Activated CD4-positive, alpha-beta T cell treated with anti-CD3 and anti-CD28 coated beads, Interleukin-2, amount 50 U/mL, for 4 hours (primary cell): ENCODE measurements at regions not wholly inside any gene's neighbourhood (a gene's known extent, or its start where the extent isn't known, plus 50 kb on each side); places are given as distances from the start of the nearest gene placed in this dataset.

Experiments
- DNase-seq, 2 experiments: peaks; one replicate each; pipeline ENCODE4 v3.0.0-alpha.2; 2020

DNA sequence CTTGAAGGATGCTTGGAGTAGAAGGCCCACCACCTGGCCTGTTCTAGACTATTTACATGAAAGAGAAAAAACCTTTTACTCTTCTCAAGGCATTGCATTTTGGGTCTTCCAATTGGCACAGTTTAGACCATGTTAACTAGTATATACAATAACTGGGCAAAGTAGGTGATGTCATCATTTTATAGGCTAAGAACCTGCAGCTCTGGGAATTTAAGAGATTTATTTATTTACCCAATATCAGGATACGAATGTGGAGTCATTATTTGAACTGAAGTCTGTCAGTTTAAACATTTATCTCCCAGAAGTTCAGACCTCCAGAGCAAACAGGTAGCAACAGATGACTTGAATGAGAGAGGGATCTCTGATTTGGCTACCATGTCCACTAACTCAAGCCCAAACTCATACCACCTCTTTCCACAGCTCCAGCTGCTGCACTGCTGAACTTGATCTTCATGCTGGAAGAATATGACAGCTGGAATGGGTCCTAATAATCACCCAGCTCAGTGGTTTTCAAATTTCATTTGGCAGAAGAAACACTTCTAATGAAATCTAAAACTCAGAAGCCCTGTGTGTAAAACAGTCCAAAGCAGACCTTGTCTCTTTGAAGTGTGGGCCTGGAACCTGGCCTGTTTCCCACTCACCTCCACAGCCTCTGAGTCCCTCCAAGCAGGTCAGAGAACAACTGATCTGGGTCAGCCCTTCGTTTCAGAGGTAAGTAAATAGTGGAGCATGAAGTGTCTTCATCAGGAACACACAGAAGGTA is 179.2 kb downstream of the EMP1 start:
- DNase-seq = no peak

DNA sequence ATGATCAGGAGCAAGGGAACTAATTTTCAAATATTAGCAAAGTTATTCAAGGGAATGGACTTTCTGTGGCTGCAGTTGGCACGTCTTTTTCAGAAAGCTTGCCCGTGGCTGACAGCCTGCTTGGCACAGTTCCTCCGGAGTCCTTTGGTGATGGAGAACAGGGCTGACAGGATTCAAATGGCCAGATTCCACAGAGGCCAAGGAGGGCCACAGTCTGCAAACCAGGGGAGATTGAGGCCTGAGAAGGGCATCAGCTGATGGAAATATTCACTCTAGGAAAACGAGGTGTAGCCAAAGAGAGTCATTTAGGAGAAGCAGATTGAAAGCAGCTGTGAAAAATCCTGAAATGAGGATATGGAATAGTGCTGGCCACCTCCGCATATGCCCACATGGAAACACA is 178.3 kb downstream of the EMP1 start:
- no peak for DNase-seq

GRCh38 chr12:13373803-13374202 is 177.3 kb downstream of the EMP1 start:
- no peak for DNase-seq

DNA sequence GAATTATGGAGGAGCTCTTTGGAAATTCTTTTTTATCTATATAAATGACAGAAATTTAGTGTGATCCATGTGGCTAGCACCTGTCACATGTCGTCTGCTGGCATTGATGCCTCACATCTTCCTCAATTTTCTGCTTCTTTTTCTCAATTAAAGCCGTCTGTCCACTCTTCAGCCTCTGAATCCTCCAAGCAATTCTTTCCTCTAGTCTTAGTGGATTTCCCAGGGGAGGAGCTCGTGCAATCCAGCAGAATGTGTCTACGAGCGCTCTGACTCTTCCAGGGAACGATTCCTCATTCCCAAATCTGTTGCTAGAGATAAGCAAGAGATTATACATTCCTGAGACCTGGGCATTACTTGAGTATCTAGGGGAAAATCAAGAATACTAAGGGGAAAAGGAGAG is 176.6 kb downstream of the EMP1 start:
- DNase-seq = no peak

DNA sequence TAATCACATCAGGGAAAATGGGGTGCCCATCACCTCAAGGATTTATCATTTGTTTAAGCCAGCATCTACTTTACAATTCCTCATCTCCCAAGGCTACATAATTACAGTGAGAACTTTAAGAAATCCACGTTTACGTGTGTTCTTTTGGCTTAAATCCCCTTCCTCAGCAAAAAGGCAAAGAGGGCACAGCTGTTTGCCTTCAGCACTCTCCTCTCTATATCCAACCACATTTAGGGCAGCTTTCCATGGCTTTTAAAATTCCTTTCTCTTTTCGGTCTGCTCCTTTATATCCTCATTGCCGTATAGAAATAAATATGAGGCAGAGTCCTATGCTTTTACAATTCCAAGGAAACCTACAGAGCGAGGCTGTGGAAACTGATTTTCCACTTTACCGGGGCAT is 175.9 kb downstream of the EMP1 start:
- no peak for DNase-seq

- no peak for DNase-seq
Observed at GRCh38 chr12:13371797-13372196, 175.3 kb downstream of the EMP1 start.

- no peak for DNase-seq
Observed at GRCh38 chr12:13371367-13371766, 174.8 kb downstream of the EMP1 start.

DNA sequence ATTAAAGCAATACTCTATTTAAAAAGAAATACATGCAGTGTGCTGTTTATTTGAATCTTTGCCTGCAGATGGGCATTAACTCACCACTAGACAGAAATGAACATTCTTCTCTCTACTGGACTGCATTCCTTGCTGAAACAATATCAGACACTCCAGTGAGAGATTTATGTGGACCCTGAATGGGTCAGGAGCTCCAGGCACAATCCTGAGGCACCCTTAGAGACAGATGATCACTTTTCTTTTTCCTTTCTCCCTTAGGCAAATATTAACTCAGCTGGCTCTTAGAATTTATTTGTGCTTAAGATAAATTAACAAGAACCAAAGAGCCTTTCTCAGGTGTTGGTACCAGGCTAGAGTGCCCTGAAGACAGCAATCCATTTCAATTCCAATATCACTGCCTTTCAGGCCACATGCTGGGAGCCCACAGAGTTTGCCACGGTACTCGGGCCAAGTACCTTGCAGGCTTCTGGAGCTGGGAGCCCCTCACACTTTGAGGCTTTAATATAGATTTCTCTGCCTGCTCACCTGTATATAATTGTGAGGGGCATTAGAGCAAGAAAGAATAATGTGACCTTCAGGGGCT is 173.0 kb downstream of the EMP1 start:
- DNase-seq = no peak

- DNase-seq = no peak
Observed at GRCh38 chr12:13368971-13369370, 172.4 kb downstream of the EMP1 start.

DNA sequence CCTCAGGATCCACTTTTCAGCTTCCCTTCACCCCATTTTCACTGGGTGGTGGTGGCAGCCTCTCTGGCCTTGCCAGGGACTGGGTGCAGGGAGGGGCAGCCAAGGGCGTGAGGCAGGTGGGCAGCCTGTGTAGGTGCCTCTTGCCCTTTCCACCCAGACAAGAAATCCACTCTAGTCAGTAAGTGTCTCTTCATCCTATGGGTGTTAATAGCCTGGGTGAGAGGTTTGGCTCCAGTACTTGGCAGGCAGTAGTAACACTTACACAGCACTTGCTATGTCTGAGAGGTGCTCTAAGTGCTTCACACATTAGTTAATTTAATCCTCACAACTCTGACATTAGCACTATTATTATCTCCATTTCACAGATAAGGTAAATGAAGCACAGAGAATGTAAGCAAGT is 171.9 kb downstream of the EMP1 start:
- DNase-seq = no peak

- no peak for DNase-seq
Observed at GRCh38 chr12:13367973-13368372, 171.4 kb downstream of the EMP1 start.

- no peak for DNase-seq
Observed at GRCh38 chr12:13365748-13366366, 169.3 kb downstream of the EMP1 start.

DNA sequence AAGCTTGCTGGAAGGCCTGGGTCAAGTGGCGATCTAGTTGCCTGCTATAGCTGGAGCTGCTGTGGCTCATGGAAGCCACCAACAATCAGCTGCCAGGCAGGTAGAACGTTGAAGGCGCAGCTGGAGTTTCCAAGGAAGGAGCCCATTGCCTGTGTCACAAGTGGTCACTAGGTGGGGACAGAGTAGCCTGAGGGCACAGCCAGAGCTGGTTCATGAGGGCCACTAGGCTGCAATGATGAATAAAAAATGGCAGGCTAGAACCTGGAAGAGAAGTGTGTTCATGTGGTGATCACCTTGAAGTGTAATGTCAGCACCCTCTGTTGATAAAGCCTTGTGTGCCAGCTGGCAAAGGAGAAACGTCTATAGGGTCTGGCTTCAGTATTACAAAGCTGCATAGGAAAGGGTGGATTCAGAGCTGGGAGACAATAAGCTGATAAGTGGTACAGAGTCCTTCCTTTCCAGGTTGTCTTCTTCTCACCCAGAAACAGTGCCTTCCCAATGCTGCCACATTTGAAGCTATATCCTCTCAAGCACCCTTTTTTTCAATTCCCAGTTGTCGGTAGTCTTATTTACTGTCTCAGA is 165.8 kb downstream of the EMP1 start:
- peak; percentile 4 to 8 for DNase-seq

DNA sequence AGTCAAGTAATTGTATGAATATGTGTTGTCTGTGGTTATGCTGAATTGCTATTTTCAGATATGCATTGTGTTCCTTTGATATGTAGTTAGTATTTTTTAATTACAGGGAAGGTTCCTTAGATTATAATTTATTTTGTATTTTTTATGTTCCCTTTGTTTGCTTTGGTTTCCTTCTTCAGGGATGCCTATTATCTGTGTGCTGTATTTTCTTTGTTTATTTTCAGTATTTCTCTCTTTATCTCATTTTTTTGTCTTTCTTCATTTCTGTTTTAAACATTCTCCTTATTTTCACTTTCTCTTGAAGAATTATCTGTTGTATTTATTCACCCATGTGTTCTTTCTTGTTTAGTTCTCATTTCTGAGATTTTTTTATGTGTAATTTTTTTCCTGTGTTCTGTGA is 163.1 kb downstream of the EMP1 start:
- no peak for DNase-seq

GRCh38 chr12:13358391-13358905 is 161.9 kb downstream of the EMP1 start:
- DNase-seq = no peak

DNA sequence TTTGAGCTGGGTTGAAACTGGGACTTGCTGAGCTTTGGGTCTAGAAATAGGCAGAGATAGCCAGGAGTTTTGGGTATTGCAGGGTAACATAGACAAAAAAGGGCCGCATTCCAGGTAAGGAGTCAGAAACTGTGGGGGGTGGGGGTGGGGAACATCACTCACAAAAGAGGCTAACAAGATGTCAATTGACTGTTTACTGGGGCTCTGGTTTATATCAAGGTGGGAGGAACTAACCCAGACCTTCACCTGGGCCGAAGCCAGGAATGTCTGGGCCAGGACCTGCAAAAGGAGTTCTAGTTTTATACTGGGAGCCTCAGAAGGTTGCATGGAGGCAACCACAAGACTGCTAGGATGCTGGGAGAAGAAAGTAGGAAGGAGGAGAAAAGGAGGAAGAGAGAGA is 154.4 kb downstream of the EMP1 start:
- no peak for DNase-seq

DNA sequence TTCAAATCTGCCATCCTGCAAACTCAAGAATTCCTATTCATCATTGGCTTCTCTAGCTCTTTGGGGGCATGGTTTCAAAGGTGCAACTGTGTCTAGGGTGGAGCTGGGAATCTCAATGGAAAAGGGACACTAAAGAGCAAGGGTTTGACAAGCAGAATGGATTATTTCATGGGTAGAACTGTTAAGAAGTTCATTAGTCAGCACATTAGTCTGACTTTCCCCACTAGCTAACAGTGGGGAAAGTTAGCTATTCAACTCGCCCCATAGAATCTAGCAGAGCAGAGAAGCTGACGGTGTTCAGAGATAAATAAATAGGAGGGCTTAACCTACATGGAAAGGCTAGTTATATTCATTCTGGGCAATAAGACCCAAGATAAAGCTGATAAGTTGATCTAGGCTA is 153.9 kb downstream of the EMP1 start:
- no peak for DNase-seq

DNA sequence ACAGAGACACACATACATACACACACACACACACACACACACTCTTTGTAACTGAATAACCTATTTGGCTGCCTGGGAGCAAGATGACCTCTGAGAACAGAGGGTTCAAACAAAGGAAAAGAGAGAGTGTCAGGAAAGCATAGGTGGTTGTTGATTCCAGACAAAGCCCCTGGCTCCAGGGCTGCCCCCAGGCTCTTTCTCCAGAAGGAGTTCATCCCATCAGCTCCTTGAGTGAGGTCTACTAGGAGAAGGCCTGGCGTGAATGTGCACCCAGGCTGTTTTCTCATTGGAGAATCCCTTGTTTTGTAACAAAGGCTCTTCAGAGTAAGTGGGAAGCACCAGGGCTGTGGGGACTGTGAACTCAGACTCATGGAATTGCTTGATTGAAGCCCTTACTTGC is 151.9 kb downstream of the EMP1 start:
- DNase-seq = no peak

DNA sequence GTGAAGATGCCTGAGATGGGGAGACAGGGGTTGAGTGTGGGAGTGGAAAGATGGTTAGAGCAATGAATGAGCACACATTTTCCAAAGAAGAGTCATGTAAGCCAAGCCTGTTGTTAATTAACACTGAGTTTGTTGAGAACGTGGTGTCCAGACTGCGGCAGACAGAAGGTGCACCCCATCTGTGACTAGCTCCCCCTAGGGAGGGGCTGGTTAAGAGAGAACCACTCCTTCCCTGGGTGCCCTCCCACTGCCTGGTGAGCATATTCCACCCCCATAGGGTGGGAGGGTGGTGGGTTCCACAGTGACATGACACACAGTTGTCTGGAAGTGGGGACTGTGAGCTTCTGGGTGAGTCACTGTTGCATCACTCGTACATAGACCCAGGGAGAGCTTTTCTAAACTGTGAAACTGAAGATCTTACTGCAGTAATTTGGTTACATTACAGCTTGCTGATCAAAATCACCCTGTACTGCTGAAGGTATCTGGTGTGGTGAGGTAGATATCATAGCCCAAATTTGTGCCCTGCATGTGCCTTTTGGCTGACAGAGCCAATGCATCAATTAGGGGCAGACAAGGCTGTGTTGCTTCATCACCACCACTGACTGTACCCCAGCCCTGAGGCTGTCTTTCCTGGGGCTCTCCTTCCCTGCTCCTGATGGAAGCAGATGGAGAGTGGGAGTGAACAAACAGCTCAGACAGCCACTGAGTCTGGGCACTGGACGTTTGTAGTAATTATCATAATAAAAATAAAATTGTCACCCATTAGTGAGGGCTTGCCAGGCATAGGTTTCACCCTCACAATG is 150.9 kb downstream of the EMP1 start:
- DNase-seq = peak in 1 of 2 experiments; percentile 9

DNA sequence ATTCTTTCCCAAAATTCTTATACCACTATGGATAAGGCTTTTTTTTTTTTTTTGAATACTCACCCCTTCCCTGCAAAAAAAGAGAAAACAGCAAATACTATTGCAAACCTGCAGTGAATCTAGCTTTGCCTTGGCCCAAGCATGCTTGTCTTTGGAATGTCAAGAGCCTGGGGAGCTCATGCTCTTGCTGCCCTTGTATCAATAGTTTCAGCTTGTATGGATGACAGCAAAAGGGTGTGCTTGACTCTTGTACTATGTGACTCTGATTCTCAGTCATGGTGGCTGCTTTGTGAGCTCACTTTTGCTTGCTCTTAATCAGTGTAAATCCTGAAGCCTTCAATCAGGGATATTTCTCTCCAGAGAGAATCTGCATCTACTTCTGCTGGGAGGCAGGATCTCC is 149.2 kb downstream of the EMP1 start:
- DNase-seq = no peak

- DNase-seq = no peak
Observed at GRCh38 chr12:13343375-13343774, 146.8 kb downstream of the EMP1 start.

DNA sequence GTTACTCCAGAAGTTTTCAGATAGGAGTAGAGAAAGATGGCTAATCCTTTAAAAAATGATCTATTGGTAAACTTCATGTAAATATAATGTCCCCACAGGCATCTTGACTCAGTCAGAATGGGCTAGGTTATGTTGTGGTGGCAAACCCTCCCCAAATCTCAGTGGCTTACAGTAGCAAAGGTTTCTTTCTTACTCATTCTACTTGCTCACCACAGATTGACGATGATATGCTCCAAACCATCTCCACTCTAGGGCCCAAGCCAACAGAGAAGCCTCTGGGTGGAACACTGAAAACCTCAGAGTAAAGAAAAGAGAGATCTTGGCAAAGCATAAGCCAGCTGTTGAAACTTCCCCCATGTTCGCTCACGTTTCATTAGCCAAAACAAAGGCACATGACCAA is 146.4 kb downstream of the EMP1 start:
- no peak for DNase-seq

DNA sequence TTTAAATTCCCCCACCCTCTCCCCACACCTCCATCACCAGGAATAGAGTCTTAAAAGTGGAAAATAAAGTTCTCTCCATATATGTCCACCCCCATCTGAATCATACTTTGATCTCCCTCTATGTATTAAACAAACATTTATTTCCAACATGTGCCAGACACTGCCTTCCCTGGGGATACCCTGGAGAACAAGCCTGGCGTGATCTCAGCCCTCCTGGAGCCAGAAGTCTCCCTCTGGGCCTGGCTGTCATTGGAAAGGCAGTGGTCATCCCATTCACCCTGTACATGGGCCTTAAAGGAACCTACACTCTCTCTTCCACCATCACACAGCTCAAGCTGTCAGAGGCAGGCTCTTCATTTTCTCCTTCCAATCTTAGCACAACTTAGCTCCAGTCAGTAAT is 143.6 kb downstream of the EMP1 start:
- DNase-seq = no peak
